H1 (cell line): ENCODE measurements at regions not wholly inside any gene's neighbourhood (a gene's known extent, or its start where the extent isn't known, plus 50 kb on each side); places are given as distances from the start of the nearest gene placed in this dataset.

Experiments used
- CTCF ChIA-PET: fragments of 300-600 bp; sonication (Branson Sonifier 250); formaldehyde crosslinking; loops from one replicate; lab custom pipeline; 2021; ENCODE audit not compliant: partially characterized antibody; lab: Charles Lee
- POLR2A ChIA-PET: fragments of 300-600 bp; sonication (Branson Sonifier 250); formaldehyde crosslinking; loops from one replicate; lab custom pipeline; 2021; ENCODE audit warnings: inconsistent platforms; ENCODE audit not compliant: partially characterized antibody; lab: Charles Lee
- DNase-seq, 2 experiments: peaks; one replicate each; pipeline versions ENCODE4 v3.0.0 to v3.0.0-alpha.2; 2010 to 2022; ENCODE audit warnings: low spot score in 2 of 2, low read depth in 1 of 2, mixed read lengths in 1 of 2
- FAIRE-seq: peaks from 2 replicates; lab custom pipeline; 2011; peaks lifted over from hg19 to GRCh38; lab: Jason Lieb, UNC
- H2AFZ ChIP-seq: 2 replicates; pipeline ENCODE4 v1.8.1; 2012; ENCODE audit warnings: low read length, inconsistent platforms
- H2AK5ac ChIP-seq: 2 replicates; pipeline ENCODE4 v1.6.1; 2013; ENCODE audit warnings: low read depth, low read length
- H2BK120ac ChIP-seq: replicated peaks from 2 replicates; pipeline ENCODE3; 2013; ENCODE audit warnings: low read depth, low read length, inconsistent platforms
- H2BK12ac ChIP-seq: 2 replicates; pipeline ENCODE4 v1.6.1; 2013; ENCODE audit warnings: low read depth, low read length
- H2BK15ac ChIP-seq: 2 replicates; pipeline ENCODE4 v1.6.1; 2013; ENCODE audit warnings: low read length
- H2BK20ac ChIP-seq: 2 replicates; pipeline ENCODE4 v1.6.1; 2013; ENCODE audit warnings: low read length
- H2BK5ac ChIP-seq: 2 replicates; pipeline ENCODE4 v1.6.1; 2013; ENCODE audit warnings: low read depth, low read length
- H3K14ac ChIP-seq: 2 replicates; pipeline ENCODE4 v1.6.1; 2013; ENCODE audit warnings: inconsistent platforms; ENCODE audit not compliant: insufficient read length
- H3K18ac ChIP-seq: 2 replicates; pipeline ENCODE4 v1.6.1; 2013; ENCODE audit warnings: low read length; ENCODE audit errors: extremely low read depth
- H3K23ac ChIP-seq: 2 replicates; pipeline ENCODE4 v1.6.1; 2013; ENCODE audit warnings: inconsistent platforms; ENCODE audit not compliant: insufficient read length
- H3K23me2 ChIP-seq: 2 replicates; pipeline ENCODE4 v1.6.1; 2013; ENCODE audit warnings: low read depth, low read length
- H3K27ac ChIP-seq: 2 replicates; pipeline ENCODE4 v1.6.1; 2011; ENCODE audit warnings: low read depth, low read length, inconsistent platforms
- H3K27me3 ChIP-seq, 4 experiments: replicated peaks in 1 of 4; 1 replicate in 1 of 4; 2 replicates in 3 of 4; pipeline versions ENCODE4 v1.6.1 to v1.8.1; 2011 to 2013; ENCODE audit warnings: low read length in 3 of 4, mild to moderate bottlenecking in 3 of 4, inconsistent platforms in 2 of 4, mixed read lengths in 2 of 4, moderate library complexity in 1 of 4; ENCODE audit not compliant: control insufficient read depth in 3 of 4, insufficient read depth in 3 of 4; ENCODE audit errors: extremely low read depth in 1 of 4
- H3K36me3 ChIP-seq, 4 experiments: 2 replicates each; pipeline versions ENCODE4 v1.6.1 to v1.8.1; 2011 to 2013; ENCODE audit warnings: mild to moderate bottlenecking in 4 of 4, low read length in 3 of 4, moderate library complexity in 2 of 4, control low read depth in 1 of 4, inconsistent platforms in 1 of 4; ENCODE audit not compliant: insufficient read depth in 4 of 4, control insufficient read depth in 2 of 4
- H3K4ac ChIP-seq: replicated peaks from 2 replicates; pipeline ENCODE3; 2013; ENCODE audit warnings: low read length, low read depth, mixed read lengths, inconsistent platforms; ENCODE audit not compliant: insufficient read length
- H3K4me1 ChIP-seq, 4 experiments: replicated peaks in 1 of 4; 1 replicate in 1 of 4; 2 replicates in 3 of 4; pipeline versions ENCODE4 v1.6.1 to v1.8.1; 2011 to 2013; ENCODE audit warnings: low read length in 3 of 4, inconsistent platforms in 2 of 4, mixed read lengths in 1 of 4; ENCODE audit not compliant: insufficient read depth in 4 of 4, control insufficient read depth in 3 of 4
- H3K4me2 ChIP-seq, 2 experiments: 2 replicates each; pipeline versions ENCODE4 v1.6.1 to v1.8.1; 2011 to 2013; ENCODE audit warnings: low read depth in 2 of 2, low read length in 2 of 2, control low read depth in 1 of 2, inconsistent platforms in 1 of 2, mild to moderate bottlenecking in 1 of 2; ENCODE audit not compliant: insufficient read depth in 1 of 2
- H3K4me3 ChIP-seq, 4 experiments: fragments of 200-600, 300-600 bp in 1 of 4; sonication (generic), shearing (Covaris generic), sonication (Bioruptor Twin) in 1 of 4; 2 replicates each; pipeline versions ENCODE4 v1.5.1 to v1.8.1; 2011 to 2016; ENCODE audit warnings: low read length in 4 of 4, low read depth in 3 of 4, control low read depth in 2 of 4, inconsistent platforms in 2 of 4, mild to moderate bottlenecking in 2 of 4, mixed read lengths in 1 of 4, moderate library complexity in 1 of 4; ENCODE audit not compliant: insufficient read depth in 2 of 4; ENCODE audit errors: extremely low read depth in 1 of 4
- H3K56ac ChIP-seq: replicated peaks from 2 replicates; pipeline ENCODE3; 2013; ENCODE audit warnings: low read depth, mild to moderate bottlenecking, mixed read lengths, low read length, inconsistent platforms; ENCODE audit not compliant: insufficient read length
- H3K79me1 ChIP-seq: 2 replicates; pipeline ENCODE4 v1.6.1; 2013; ENCODE audit warnings: low read depth, low read length, control low read depth
- H3K79me2 ChIP-seq, 2 experiments: 2 replicates each; pipeline versions ENCODE4 v1.6.1 to v1.8.1; 2012 to 2013; ENCODE audit warnings: low read length in 2 of 2, mild to moderate bottlenecking in 2 of 2, inconsistent platforms in 1 of 2; ENCODE audit not compliant: insufficient read depth in 2 of 2, control insufficient read depth in 1 of 2
- H3K9ac ChIP-seq, 4 experiments: replicated peaks in 1 of 4; 1 replicate in 1 of 4; 2 replicates in 3 of 4; pipeline versions ENCODE4 v1.6.1 to v1.8.1; 2011 to 2013; ENCODE audit warnings: low read depth in 3 of 4, low read length in 3 of 4, control low read depth in 2 of 4, mild to moderate bottlenecking in 2 of 4, moderate library complexity in 2 of 4, inconsistent platforms in 1 of 4; ENCODE audit errors: extremely low read depth in 1 of 4
- H3K9me3 ChIP-seq, 2 experiments: 2 replicates each; pipeline versions ENCODE4 v1.6.1 to v1.8.1; 2012 to 2013; ENCODE audit warnings: mild to moderate bottlenecking in 2 of 2, moderate library complexity in 2 of 2, control low read depth in 1 of 2, inconsistent platforms in 1 of 2, low read depth in 1 of 2, low read length in 1 of 2, mixed read lengths in 1 of 2; ENCODE audit not compliant: insufficient read depth in 2 of 2
- H4K20me1 ChIP-seq, 2 experiments: replicated peaks in 1 of 2; 2 replicates each; pipeline versions ENCODE3 to v1.8.1; 2011 to 2013; ENCODE audit warnings: inconsistent platforms in 2 of 2, low read length in 2 of 2, mild to moderate bottlenecking in 1 of 2; ENCODE audit not compliant: insufficient read depth in 2 of 2, control insufficient read depth in 1 of 2
- H4K5ac ChIP-seq: 2 replicates; pipeline ENCODE4 v1.6.1; 2013; ENCODE audit warnings: low read length, low read depth, mixed read lengths, inconsistent platforms; ENCODE audit not compliant: insufficient read length
- H4K8ac ChIP-seq: 2 replicates; pipeline ENCODE4 v1.8.0; 2013; ENCODE audit warnings: mild to moderate bottlenecking, moderate library complexity, low read length, inconsistent platforms; ENCODE audit not compliant: insufficient read depth; ENCODE audit errors: extremely low read depth
- H4K91ac ChIP-seq: replicated peaks from 2 replicates; pipeline ENCODE3; 2013; ENCODE audit warnings: low read length, mixed read lengths, inconsistent platforms; ENCODE audit not compliant: insufficient read length
- ASH2L ChIP-seq: fragments of 200-600, 300-600 bp; sonication (generic); IDR thresholded peaks from one replicate; pipeline ENCODE4 v1.7.1; 2017; ENCODE audit warnings: low read length
- ATF2 ChIP-seq: IDR thresholded peaks from 2 replicates; pipeline ENCODE4 v1.6.1; 2012; ENCODE audit warnings: low read length, inconsistent platforms
- ATF3 ChIP-seq: IDR thresholded peaks from 2 replicates; pipeline ENCODE4 v1.6.1; 2011; ENCODE audit warnings: low read depth, mild to moderate bottlenecking, low read length; ENCODE audit not compliant: insufficient read depth
- BRCA1 ChIP-seq: IDR thresholded peaks from 2 replicates; pipeline ENCODE4 v1.6.1; 2012; ENCODE audit warnings: low read depth, low read length, improper control_type of control experiment
- CBX8 ChIP-seq: fragments of 300-800, 300-1000 bp; sonication (generic); IDR thresholded peaks from 2 replicates; pipeline ENCODE4 v1.7.1; 2016; ENCODE audit warnings: low read depth, low read length, borderline replicate concordance
- GABPA ChIP-seq: IDR thresholded peaks from 2 replicates; pipeline ENCODE4 v1.6.1; 2011; ENCODE audit warnings: mild to moderate bottlenecking, low read length, moderate library complexity, borderline replicate concordance; ENCODE audit not compliant: insufficient read depth
- JUND ChIP-seq: IDR thresholded peaks from 2 replicates; pipeline ENCODE4 v1.6.1; 2011; ENCODE audit warnings: mild to moderate bottlenecking, improper control_type of control experiment, low read length
- KDM5A ChIP-seq: fragments of 200-600 bp; IDR thresholded peaks from 2 replicates; pipeline ENCODE4 v1.7.1; 2012; ENCODE audit warnings: mild to moderate bottlenecking, low read length, inconsistent platforms, mixed read lengths
- SRF ChIP-seq: IDR thresholded peaks from 2 replicates; pipeline ENCODE4 v1.6.1; 2011; ENCODE audit warnings: mild to moderate bottlenecking, low read depth, low read length, moderate library complexity
- TBP ChIP-seq: IDR thresholded peaks from 2 replicates; pipeline ENCODE4 v1.6.1; 2011; ENCODE audit warnings: low read depth, low read length, improper control_type of control experiment
- USF2 ChIP-seq: IDR thresholded peaks from 2 replicates; pipeline ENCODE4 v1.6.1; 2011; ENCODE audit warnings: low read length, improper control_type of control experiment
- ZNF274 ChIP-seq: IDR thresholded peaks from 2 replicates; pipeline ENCODE4 v1.7.0; 2012; ENCODE audit warnings: low read length, borderline replicate concordance; ENCODE audit errors: extremely low read depth
- WGBS, 2 experiments: shearing (Covaris generic) in 1 of 2; methylation state at CpG; one replicate each; pipeline versions ENCODE4 v1.1.6 to v1.1.7; 2013 to 2015; ENCODE audit warnings: low lambda C conversion rate in 2 of 2, mixed read lengths in 2 of 2, inconsistent platforms in 1 of 2, low coverage in 1 of 2, missing lambda C conversion rate in 1 of 2; ENCODE audit not compliant: insufficient replicate concordance in 2 of 2, insufficient coverage in 1 of 2, insufficient read length in 1 of 2; ENCODE audit errors: extremely low coverage in 1 of 2, missing lambda C conversion rate in 1 of 2; 5-methylcytosine and 5-hydroxymethylcytosine counted together

GRCh38 chr10:3306050-3306449 lies 133.5 kb upstream of the PITRM1 start:
- H3K18ac ChIP-seq: no peak overlapping the region
- H3K79me1 ChIP-seq: no peaks in the 10 kb centered on the region
- no peaks in the 10 kb centered on the region for H3K4me1 ChIP-seq
- ChIA-PET CTCF (interaction anchor here (0.7 kb wide), 1 partner anchor 749 kb away, joined by 3 read pairs; no protein-coding TSS in a partner anchor), POLR2A (no interaction called here)
- no peak overlapping the region for H4K91ac ChIP-seq
- no peak overlapping the region for H3K56ac ChIP-seq
- H2BK20ac ChIP-seq: no peak overlapping the region
- no peak overlapping the region for H3K23ac ChIP-seq
- no peak overlapping the region for H3K4me2 ChIP-seq
- no peaks in the 10 kb centered on the region for H3K9me3 ChIP-seq
- H2BK12ac ChIP-seq: no peak overlapping the region
- H2BK5ac ChIP-seq: no peak overlapping the region
- no peak overlapping the region for H3K9ac ChIP-seq
- no peak overlapping the region for H4K8ac ChIP-seq
- 86% methylated on average over 2 of the region's 2 CpGs; no CpG with 5 or more reads in 1 of the 2 experiments for WGBS, 2 experiments
- H3K79me2 ChIP-seq: no peaks in the 10 kb centered on the region
- H3K14ac ChIP-seq: no peak overlapping the region
- H2AFZ ChIP-seq: no peak overlapping the region
- H3K27me3 ChIP-seq: no peaks in the 10 kb centered on the region
- no peaks in the 10 kb centered on the region for H3K36me3 ChIP-seq
- H4K5ac ChIP-seq: no peak overlapping the region
- no peak for DNase-seq
- FAIRE-seq: no peak
- no peak overlapping the region for H2AK5ac ChIP-seq
- no peaks in the 10 kb centered on the region for H3K23me2 ChIP-seq
- H3K27ac ChIP-seq: no peak overlapping the region
- H3K4me3 ChIP-seq: no peak overlapping the region
- no peak overlapping the region for H3K4ac ChIP-seq
- no peaks in the 10 kb centered on the region for H4K20me1 ChIP-seq
- H2BK120ac ChIP-seq: no peak overlapping the region
- no peak overlapping the region for H2BK15ac ChIP-seq
- TF ChIP-seq ATF3: no peak
- TF ChIP-seq BRCA1: no peak
- TF ChIP-seq TBP: no peak
- no peak for TF ChIP-seq JUND
- TF ChIP-seq ATF2: no peak
- TF ChIP-seq KDM5A: no peak
- no peak for TF ChIP-seq GABPA
- TF ChIP-seq ZNF274: no peak
- no peak for TF ChIP-seq ASH2L
- no peak for TF ChIP-seq USF2
- TF ChIP-seq CBX8: no peak
- TF ChIP-seq SRF: no peak
